ENCODE measurements at regions not wholly inside any gene's neighbourhood (a gene's known extent, or its start where the extent isn't known, plus 50 kb on each side); places are given as distances from the start of the nearest gene placed in this dataset.

- Histone ChIP-seq H3K4me3 (ENCODE audit: low read length) (no peak overlapping the region), H3K4me2 (ENCODE audit: low read depth, low read length) (no peak overlapping the region), H3K79me2 (ENCODE audit: low read length) (no peaks in the 10 kb centered on the region), H3K9me3 (replicated peaks; ENCODE audit: insufficient read depth, low read length) (no peaks in the 10 kb centered on the region), H3K4me1 (ENCODE audit: low read length) (no peaks in the 10 kb centered on the region), H4K20me1 (ENCODE audit: insufficient read depth, low read length) (no peaks in the 10 kb centered on the region), H3K36me3 (replicated peaks; ENCODE audit: insufficient read depth, low read length) (no peaks in the 10 kb centered on the region), H3K9ac (ENCODE audit: low read length) (no peak overlapping the region), H3K27me3 (replicated peaks; ENCODE audit: insufficient read depth, low read length) (no peaks in the 10 kb centered on the region), H3K27ac (ENCODE audit: low read length) (no peak overlapping the region), H3F3A (ENCODE audit: insufficient read depth, low read length) (no peaks in the 10 kb centered on the region), H2AFZ (ENCODE audit: low read length) (no peak overlapping the region), H3K9me2 (replicated peaks; ENCODE audit: insufficient read depth, low read length) (no peaks in the 10 kb centered on the region)
- no peak for DNase-seq
- TF ChIP-seq CTCF (IDR thresholded peaks at IDR 0.05; ENCODE audit: low read length) (no peak), EZH2 (optimal IDR thresholded peaks at IDR 0.05; ENCODE audit: low read depth, low read length) (no peak), EZH2phosphoT487 (IDR thresholded peaks at IDR 0.05; ENCODE audit: low read length) (no peak)
Observed at GRCh38 chr14:45492876-45493275, 239.9 kb upstream of the MIS18BP1 start.

- H3K36me3 ChIP-seq (replicated peaks; ENCODE audit: insufficient read depth, low read length): no peaks in the 10 kb centered on the region
- H3K9ac ChIP-seq (ENCODE audit: low read length): no peak overlapping the region
- no peaks in the 10 kb centered on the region for H3F3A ChIP-seq (ENCODE audit: insufficient read depth, low read length)
- H2AFZ ChIP-seq (ENCODE audit: low read length): no peak overlapping the region
- no peaks in the 10 kb centered on the region for H3K9me2 ChIP-seq (replicated peaks; ENCODE audit: insufficient read depth, low read length)
- H3K79me2 ChIP-seq (ENCODE audit: low read length): no peaks in the 10 kb centered on the region
- H3K4me2 ChIP-seq (ENCODE audit: low read depth, low read length): no peak overlapping the region
- no peaks in the 10 kb centered on the region for H3K27me3 ChIP-seq (replicated peaks; ENCODE audit: insufficient read depth, low read length)
- TF ChIP-seq EZH2 (optimal IDR thresholded peaks at IDR 0.05; ENCODE audit: low read depth, low read length): no peak
- no peak for TF ChIP-seq EZH2phosphoT487 (IDR thresholded peaks at IDR 0.05; ENCODE audit: low read length)
- no peak for TF ChIP-seq CTCF (IDR thresholded peaks at IDR 0.05; ENCODE audit: low read length)
- no peak for DNase-seq
- no peaks in the 10 kb centered on the region for H3K9me3 ChIP-seq (replicated peaks; ENCODE audit: insufficient read depth, low read length)
- no peak overlapping the region for H3K4me3 ChIP-seq (ENCODE audit: low read length)
- no peaks in the 10 kb centered on the region for H3K4me1 ChIP-seq (ENCODE audit: low read length)
- H4K20me1 ChIP-seq (ENCODE audit: insufficient read depth, low read length): no peaks in the 10 kb centered on the region
- no peak overlapping the region for H3K27ac ChIP-seq (ENCODE audit: low read length)
Observed at GRCh38 chr14:45491914-45492313, 238.9 kb upstream of the MIS18BP1 start.

- no peaks in the 10 kb centered on the region for H3K79me2 ChIP-seq (ENCODE audit: low read length)
- no peak for DNase-seq
Observed at GRCh38 chr14:45486599-45486998, 233.6 kb upstream of the MIS18BP1 start.

More at GRCh38 chr14:45486599-45486998, 233.6 kb upstream of the MIS18BP1 start:
- Histone ChIP-seq H2AFZ (ENCODE audit: low read length) (no peak overlapping the region), H3K27ac (ENCODE audit: low read length) (no peak overlapping the region), H3K36me3 (replicated peaks; ENCODE audit: insufficient read depth, low read length) (no peaks in the 10 kb centered on the region), H3F3A (ENCODE audit: insufficient read depth, low read length) (no peaks in the 10 kb centered on the region), H4K20me1 (ENCODE audit: insufficient read depth, low read length) (no peaks in the 10 kb centered on the region), H3K4me3 (ENCODE audit: low read length) (no peak overlapping the region), H3K9me3 (replicated peaks; ENCODE audit: insufficient read depth, low read length) (no peaks in the 10 kb centered on the region), H3K4me2 (ENCODE audit: low read depth, low read length) (no peak overlapping the region), H3K9ac (ENCODE audit: low read length) (no peak overlapping the region), H3K27me3 (replicated peaks; ENCODE audit: insufficient read depth, low read length) (no peaks in the 10 kb centered on the region), H3K4me1 (ENCODE audit: low read length) (no peaks in the 10 kb centered on the region), H3K9me2 (replicated peaks; ENCODE audit: insufficient read depth, low read length) (no peaks in the 10 kb centered on the region)
- TF ChIP-seq EZH2 (optimal IDR thresholded peaks at IDR 0.05; ENCODE audit: low read depth, low read length): no peak
- TF ChIP-seq EZH2phosphoT487 (IDR thresholded peaks at IDR 0.05; ENCODE audit: low read length): no peak
- TF ChIP-seq CTCF (IDR thresholded peaks at IDR 0.05; ENCODE audit: low read length): no peak

Data from MM.1S (cell line).